Retinal pigment epithelial cell (primary cell): ENCODE measurements at regions not wholly inside any gene's neighbourhood (a gene's known extent, or its start where the extent isn't known, plus 50 kb on each side); places are given as distances from the start of the nearest gene placed in this dataset.

Experiments used
- DNase-seq: peaks from one replicate; pipeline ENCODE4 v3.0.0-alpha.2; 2010; ENCODE audit warnings: low read depth
- H3K4me3 ChIP-seq: 2 replicates; pipeline ENCODE4 v1.5.1; 2011; ENCODE audit warnings: mild to moderate bottlenecking, low read length, control low read depth, moderate library complexity
- TF ChIP-seq, protein P1 (sequence below): conservative IDR thresholded peaks from 2 replicates; pipeline ENCODE4 v1.5.1; 2011; ENCODE audit warnings: low read depth, low read length, control low read depth, inconsistent platforms

DNA sequence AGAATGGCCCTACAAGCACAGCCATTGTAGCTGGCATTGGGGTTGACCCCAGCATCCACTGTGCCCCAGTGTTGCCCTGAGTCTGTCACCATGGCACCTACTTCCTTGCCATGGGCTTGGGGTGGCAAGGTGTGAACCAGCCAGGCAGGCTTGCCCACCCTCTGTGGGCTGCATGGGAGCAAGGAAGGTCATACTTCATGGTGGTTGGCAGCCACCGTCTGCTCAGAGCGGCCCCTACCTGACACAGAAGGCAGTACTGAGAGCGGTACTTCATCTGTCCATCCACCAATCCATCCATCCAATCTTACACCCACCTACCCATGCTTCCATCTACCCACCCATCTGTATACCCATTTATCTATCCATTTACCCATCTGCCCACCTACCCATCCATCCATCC, 160.1 kb downstream of the KIF26A start:
- no peak overlapping the region for H3K4me3 ChIP-seq
- no peak for DNase-seq
- TF ChIP-seq, protein P1, sequence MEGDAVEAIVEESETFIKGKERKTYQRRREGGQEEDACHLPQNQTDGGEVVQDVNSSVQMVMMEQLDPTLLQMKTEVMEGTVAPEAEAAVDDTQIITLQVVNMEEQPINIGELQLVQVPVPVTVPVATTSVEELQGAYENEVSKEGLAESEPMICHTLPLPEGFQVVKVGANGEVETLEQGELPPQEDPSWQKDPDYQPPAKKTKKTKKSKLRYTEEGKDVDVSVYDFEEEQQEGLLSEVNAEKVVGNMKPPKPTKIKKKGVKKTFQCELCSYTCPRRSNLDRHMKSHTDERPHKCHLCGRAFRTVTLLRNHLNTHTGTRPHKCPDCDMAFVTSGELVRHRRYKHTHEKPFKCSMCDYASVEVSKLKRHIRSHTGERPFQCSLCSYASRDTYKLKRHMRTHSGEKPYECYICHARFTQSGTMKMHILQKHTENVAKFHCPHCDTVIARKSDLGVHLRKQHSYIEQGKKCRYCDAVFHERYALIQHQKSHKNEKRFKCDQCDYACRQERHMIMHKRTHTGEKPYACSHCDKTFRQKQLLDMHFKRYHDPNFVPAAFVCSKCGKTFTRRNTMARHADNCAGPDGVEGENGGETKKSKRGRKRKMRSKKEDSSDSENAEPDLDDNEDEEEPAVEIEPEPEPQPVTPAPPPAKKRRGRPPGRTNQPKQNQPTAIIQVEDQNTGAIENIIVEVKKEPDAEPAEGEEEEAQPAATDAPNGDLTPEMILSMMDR, result no peak

DNA sequence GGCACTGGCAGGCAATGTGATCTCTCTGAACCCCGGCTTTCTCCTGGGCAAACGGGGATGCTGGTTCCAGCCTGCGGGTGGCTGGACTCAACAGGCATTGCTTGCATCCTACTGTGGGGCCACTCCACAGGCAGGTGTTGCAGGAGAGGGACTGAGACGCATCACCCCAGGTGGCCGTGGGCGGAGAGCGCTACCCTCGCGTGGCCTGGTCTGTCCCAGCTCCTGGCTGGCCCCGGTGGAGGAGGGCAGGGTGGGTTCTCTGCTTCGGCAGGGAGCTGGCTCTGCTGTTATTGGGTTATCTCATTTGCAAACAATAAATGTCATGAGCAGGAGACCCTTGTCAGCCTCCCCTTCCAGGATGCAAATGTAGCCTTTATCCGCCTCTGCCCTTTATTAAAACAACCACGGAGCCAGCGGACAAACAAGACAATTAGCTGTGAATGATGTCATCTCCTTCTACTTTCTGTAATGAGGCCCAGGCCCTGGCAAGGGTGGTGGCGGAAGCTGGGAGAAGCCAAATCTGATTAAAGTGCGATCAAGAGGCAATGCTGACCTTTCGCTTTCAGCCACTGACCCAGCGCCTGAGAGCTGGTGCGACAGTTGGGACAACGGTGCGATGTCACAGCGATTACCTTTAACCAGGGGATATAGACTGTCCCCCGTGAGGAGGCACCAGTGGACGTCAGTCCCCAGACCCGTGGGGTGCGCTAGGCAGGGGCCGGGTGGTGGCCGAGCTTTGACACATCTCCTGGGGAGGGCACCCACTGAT, 161.8 kb downstream of the KIF26A start:
- no peak overlapping the region for H3K4me3 ChIP-seq
- TF ChIP-seq, protein P1, result no peak
- DNase-seq, result no peak

DNA sequence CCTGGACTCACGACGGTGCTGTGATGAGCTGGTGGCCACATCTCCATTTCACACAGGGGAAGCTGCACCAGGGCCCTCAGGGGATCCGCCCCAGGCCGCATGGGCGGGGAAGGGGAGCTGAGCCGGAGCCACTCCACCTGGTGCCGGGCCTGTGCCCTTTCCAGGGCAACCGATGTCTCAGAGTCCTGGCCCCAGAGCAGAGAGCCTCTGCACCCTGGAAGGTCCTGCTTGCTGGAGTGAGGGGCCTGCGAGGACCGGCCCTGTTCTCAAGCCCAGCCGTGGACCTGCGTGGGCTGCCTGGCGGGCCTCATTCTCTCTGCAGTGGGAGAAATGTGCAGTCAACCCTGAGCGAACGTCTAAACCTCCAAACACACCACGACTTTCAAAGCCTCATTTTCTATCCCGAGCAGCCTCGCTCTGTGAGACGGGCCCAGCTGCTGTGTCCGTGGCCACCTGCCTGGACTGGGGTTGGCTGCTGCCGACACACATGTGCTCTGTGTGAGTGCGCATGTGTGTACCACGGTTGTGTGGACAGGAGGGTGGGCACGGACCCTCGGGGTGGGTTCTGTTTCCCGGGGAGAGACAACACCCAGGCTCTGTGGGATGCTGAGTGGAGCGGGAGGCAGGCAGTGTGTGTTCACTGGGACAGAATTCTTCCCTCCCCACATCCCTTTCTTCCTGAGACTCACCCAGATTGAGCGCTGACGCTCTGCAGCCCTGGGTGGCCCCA, 163.5 kb downstream of the KIF26A start:
- no peak for DNase-seq
- TF ChIP-seq, protein P1, result no peak
- H3K4me3 ChIP-seq, result no peak overlapping the region

DNA sequence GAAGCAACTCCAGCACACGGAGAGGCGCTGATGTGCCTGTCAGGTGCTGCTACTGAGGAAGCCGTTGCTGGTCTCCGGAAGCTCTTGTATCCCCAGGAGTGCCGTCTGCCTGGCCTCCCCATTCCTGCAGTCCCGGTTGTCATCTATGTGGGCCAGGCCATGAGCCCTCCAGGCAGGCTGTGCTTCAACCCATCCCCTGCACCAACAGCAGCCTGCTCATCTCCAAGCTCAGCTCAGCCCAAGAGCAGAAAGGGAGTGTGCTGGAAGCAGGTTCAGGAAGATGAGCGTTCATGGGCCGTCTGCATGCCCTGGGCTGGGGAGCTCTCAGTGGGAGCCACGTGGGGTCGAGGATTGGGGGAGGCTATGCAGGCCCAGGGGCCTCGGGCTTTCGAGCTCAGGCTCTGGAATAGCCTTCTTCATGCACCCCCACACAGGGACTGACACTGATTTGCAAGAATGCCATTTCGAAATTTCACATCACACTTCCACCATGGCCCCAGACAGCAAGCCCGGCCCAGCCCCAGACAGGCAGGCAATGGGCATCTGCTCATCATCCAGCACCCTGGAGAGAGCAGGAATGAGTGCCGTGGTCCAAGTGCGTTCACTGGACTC, 164.5 kb downstream of the KIF26A start:
- DNase-seq, result no peak
- no peak overlapping the region for H3K4me3 ChIP-seq
- TF ChIP-seq, protein P1, result no peak

DNA sequence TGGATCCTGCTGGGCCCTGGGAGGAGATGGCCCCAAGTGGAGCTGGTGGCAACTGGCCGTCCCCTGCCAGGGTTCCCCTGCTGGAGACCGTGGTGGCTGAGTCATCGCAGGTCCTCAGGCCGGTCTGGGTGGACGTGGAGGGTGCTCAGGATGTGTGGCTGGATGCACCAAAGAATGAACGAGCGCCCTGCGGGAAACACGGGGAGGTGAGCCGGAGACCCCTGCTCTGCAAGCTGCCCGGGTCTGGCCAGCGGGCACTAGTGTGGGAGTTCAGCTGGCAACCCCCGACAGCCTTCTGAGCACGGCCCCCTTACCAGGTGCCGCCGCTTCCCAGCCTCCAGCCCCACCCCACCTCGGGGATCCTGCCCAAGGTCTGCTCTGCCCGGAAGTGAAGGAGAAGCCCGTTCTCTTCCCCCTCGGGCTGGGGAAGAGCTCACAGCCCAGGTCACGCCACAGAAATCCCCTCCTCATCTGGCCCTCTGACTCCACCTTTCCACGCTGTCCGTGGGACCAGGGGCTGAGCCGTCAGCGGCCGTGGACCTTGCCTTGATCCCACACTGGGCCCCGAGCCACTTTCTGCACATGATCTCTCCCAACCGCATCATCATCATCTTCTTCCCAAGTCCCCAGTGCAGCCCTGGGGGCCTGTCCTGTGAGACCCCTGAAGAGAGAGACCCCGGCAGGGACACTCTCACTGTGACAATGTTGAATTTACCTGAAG, 165.5 kb downstream of the KIF26A start:
- no peak for DNase-seq
- TF ChIP-seq, protein P1, result no peak

DNA sequence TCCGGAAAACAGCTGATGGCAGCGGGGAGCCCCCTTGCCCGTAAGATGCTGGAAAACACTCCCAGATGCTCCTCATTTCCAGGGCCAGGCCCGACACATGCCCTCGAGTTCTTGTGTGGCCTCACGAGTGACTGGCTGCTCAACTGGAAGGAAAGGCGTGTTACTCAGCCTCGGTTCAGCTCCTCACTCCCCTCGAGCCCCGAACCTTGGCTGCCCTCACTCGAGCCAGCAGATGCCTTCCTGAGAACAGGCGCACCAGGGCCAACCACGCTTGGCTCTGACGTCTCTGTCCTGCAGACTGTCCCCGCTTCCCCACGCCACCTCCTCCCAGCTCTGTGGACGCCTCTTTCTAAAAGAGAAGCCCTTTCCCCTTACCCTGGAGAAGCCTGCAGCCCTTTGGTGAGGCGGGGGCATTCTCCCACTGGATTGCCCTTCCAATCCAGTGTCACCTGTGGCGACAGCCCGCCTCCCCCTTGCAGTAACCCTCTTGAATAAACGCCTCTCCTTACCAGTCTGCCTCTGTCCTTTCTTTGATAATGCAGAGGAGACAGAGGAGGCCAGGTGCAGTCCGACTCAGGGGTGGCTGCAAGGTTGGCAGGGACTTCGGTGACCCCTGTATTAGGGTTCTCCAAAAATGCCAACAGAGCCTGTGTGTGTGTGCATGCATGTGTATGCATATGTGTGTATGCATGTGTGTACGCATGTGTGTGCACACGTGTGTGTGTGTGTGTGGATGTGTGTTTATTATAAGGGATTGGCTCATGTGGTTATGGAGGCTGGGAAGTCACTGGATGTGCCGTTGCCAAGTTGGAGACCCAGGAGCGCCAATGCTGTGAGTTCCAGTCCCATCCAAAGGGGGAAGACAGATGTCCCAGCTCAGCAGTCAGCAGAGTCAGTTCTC, 166.3 kb downstream of the KIF26A start:
- H3K4me3 ChIP-seq, result no peak overlapping the region
- no peak for DNase-seq
- TF ChIP-seq, protein P1, result no peak

More for the DNA sequence above, 165.5 kb downstream of the KIF26A start:
- no peak overlapping the region for H3K4me3 ChIP-seq
